HL-60 (cell line): ENCODE measurements at regions not wholly inside any gene's neighbourhood (a gene's known extent, or its start where the extent isn't known, plus 50 kb on each side); places are given as distances from the start of the nearest gene placed in this dataset.
"Not testable (repeated sequence)": the region's sequence is repeated elsewhere in the genome, so short reads cannot be mapped to it uniquely, and the experiment has no call there.

Experiments
- DNase-seq, 2 experiments: peaks; one replicate each; pipeline ENCODE4 v3.0.0-alpha.2; 2010 to 2020; ENCODE audit warnings: low read depth in 1 of 2, low spot score in 1 of 2
- H3K27ac ChIP-seq: fragments of 250-450 bp; sonication (Bioruptor Pico); replicated peaks from 2 replicates; pipeline ENCODE4 v1.5.1; 2020; ENCODE audit warnings: mild to moderate bottlenecking, moderate library complexity
- H3K27me3 ChIP-seq: fragments of 250-450 bp; sonication (Bioruptor Pico); 2 replicates; pipeline ENCODE4 v1.5.1; 2021; ENCODE audit warnings: mild to moderate bottlenecking, moderate library complexity; ENCODE audit not compliant: insufficient read depth, poor library complexity, severe bottlenecking
- H3K4me3 ChIP-seq: replicated peaks from 2 replicates; pipeline ENCODE4 v1.5.1; 2011; ENCODE audit warnings: mild to moderate bottlenecking, control low read depth, low read length; ENCODE audit not compliant: insufficient read depth
- GABPA ChIP-seq: IDR thresholded peaks from 2 replicates; pipeline ENCODE4 v1.6.1; 2012; ENCODE audit warnings: low read depth
- POLR2AphosphoS5 ChIP-seq: IDR thresholded peaks from 2 replicates; pipeline ENCODE4 v1.6.1; 2012; ENCODE audit warnings: low read depth
- SPI1 ChIP-seq: IDR thresholded peaks from 2 replicates; pipeline ENCODE4 v1.6.1; 2012; ENCODE audit warnings: low read depth, mild to moderate bottlenecking, borderline replicate concordance
- TF ChIP-seq, protein P1 (sequence below): IDR thresholded peaks from 2 replicates; pipeline ENCODE4 v1.6.1; 2012; ENCODE audit warnings: low read depth; ENCODE audit not compliant: insufficient replicate concordance
- TF ChIP-seq, protein P2 (sequence below): IDR thresholded peaks from one replicate; pipeline ENCODE4 v1.5.1; 2011; ENCODE audit warnings: low read length, control low read depth, inconsistent platforms; ENCODE audit not compliant: insufficient read depth

DNA sequence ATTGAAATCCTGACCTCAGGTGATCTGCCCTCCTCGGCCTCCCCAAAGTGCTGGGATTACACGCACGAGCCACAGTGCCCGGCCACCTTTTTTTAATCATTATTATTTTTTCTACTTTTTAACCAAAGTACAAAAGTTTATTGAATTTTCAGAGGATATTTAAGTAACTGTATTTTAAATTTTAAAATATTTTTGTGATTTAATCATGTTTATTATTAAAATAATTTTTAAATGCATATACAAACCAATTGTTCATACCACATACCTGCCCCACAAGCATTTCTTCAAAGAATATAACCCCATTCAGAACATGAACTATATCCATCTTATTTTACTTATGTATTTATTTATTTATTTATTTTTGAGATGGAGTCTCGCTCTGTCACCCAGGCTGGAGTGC is 163.6 kb upstream of the MAP2 start:
- Histone ChIP-seq H3K27ac (no peak overlapping the region), H3K27me3 (no peaks in the 10 kb centered on the region), H3K4me3 (no peak overlapping the region)
- TF ChIP-seq POLR2AphosphoS5 (no peak), SPI1 (no peak), GABPA (no peak)
- TF ChIP-seq, protein P1, sequence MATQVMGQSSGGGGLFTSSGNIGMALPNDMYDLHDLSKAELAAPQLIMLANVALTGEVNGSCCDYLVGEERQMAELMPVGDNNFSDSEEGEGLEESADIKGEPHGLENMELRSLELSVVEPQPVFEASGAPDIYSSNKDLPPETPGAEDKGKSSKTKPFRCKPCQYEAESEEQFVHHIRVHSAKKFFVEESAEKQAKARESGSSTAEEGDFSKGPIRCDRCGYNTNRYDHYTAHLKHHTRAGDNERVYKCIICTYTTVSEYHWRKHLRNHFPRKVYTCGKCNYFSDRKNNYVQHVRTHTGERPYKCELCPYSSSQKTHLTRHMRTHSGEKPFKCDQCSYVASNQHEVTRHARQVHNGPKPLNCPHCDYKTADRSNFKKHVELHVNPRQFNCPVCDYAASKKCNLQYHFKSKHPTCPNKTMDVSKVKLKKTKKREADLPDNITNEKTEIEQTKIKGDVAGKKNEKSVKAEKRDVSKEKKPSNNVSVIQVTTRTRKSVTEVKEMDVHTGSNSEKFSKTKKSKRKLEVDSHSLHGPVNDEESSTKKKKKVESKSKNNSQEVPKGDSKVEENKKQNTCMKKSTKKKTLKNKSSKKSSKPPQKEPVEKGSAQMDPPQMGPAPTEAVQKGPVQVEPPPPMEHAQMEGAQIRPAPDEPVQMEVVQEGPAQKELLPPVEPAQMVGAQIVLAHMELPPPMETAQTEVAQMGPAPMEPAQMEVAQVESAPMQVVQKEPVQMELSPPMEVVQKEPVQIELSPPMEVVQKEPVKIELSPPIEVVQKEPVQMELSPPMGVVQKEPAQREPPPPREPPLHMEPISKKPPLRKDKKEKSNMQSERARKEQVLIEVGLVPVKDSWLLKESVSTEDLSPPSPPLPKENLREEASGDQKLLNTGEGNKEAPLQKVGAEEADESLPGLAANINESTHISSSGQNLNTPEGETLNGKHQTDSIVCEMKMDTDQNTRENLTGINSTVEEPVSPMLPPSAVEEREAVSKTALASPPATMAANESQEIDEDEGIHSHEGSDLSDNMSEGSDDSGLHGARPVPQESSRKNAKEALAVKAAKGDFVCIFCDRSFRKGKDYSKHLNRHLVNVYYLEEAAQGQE = no peak
- TF ChIP-seq, protein P2, sequence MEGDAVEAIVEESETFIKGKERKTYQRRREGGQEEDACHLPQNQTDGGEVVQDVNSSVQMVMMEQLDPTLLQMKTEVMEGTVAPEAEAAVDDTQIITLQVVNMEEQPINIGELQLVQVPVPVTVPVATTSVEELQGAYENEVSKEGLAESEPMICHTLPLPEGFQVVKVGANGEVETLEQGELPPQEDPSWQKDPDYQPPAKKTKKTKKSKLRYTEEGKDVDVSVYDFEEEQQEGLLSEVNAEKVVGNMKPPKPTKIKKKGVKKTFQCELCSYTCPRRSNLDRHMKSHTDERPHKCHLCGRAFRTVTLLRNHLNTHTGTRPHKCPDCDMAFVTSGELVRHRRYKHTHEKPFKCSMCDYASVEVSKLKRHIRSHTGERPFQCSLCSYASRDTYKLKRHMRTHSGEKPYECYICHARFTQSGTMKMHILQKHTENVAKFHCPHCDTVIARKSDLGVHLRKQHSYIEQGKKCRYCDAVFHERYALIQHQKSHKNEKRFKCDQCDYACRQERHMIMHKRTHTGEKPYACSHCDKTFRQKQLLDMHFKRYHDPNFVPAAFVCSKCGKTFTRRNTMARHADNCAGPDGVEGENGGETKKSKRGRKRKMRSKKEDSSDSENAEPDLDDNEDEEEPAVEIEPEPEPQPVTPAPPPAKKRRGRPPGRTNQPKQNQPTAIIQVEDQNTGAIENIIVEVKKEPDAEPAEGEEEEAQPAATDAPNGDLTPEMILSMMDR = no peak
- no peak for DNase-seq

DNA sequence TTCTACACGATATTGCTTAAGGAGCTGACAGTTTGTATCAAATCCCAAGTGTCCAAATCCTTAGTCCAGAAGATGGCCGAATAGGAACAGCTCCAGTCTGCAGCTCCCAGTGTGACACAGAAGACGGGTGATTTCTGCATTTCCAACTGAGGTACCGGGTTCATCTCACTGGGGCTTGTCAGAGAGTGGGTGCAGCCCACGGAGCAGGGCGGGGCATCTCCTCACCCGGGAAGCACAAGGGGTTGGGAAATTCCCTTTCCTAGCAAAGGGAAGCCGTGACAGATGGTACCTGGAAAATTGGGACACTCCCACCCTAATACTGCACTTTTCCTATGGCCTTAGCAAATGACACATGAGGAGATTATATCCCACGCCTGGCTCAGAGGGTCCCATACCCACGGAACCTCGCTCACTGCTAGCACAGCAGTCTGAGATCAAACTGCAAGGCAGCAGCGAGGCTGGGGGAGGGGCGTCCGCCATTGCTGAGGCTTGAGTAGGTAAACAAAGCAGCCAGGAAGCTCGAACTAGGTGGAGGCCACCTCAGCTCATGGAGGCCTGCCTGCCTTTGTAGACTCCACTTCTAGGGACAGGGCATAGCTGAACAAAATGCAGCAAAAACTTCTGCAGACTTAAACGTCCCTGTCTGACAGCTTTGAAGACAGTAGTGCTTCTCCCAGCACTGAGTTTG is 162.3 kb upstream of the MAP2 start:
- DNase-seq, H3K27me3 ChIP-seq, H3K27ac ChIP-seq, H3K4me3 ChIP-seq: not testable (repeated sequence)

DNA sequence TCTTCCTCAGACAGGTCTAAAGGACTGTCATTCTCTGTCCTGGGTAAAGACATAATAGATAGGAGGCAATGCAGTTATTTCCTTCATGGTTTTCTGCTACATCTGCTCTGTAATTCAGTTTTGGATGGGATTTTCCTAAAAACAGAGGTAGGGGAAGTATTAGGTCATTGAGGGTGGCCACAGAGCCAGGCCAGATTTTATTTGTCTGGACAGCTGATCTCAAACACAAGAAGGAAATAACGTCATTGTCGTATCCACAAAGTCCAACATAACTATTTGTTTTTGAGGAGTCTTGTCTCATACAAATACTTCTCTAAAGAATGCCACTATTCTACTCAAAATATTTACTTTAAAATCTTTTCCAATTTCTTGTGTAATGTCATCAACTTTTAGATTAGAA is 154.8 kb upstream of the MAP2 start:
- no peak overlapping the region for H3K27ac ChIP-seq
- H3K4me3 ChIP-seq = no peak overlapping the region
- TF ChIP-seq, protein P1 = no peak
- TF ChIP-seq GABPA = no peak
- H3K27me3 ChIP-seq = no peaks in the 10 kb centered on the region
- no peak for DNase-seq

DNA sequence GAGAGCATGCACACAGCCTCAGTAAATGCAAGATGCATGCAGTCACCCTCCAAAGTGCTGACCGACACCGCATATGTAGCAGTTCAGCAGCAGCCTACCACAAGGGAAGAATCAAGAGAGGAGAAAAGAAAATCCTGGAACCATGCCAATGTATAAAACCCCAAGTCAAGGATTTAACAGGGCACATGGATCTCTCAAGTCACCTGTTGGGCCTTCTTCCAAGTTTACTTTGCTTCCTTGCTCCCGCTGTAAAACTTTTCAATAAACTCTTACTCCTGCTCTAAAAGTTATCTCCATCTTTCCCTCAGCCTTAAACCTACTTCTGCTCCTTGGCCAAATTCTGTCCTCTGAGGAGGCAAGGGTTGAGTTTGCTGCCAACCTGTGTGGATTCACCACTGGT is 147.8 kb upstream of the MAP2 start:
- no peak for DNase-seq
- no peak overlapping the region for H3K4me3 ChIP-seq
- no peak for TF ChIP-seq POLR2AphosphoS5
- TF ChIP-seq, protein P2 = no peak
- TF ChIP-seq GABPA = no peak
- H3K27ac ChIP-seq = no peak overlapping the region
- H3K27me3 ChIP-seq = no peaks in the 10 kb centered on the region

DNA sequence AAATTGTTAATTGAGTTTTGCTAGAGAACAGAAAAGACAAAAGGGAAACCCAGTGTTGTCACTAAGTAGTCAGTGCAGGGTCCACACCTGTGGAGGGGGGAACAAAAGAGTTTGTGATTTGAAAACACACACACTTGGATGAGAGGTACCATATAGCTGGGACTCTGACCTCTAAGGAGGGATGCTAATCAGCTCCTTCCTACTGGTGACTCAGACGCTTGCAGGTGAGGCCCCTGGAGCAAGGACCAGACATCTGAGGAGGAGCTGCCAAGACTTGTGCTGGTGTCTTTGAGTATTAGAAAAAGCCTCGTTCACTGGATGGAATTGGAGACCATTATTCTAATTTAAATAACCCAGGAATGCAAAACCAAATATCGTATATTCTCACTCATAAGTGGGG is 146.4 kb upstream of the MAP2 start:
- TF ChIP-seq, protein P1 = no peak
- TF ChIP-seq, protein P2 = no peak
- TF ChIP-seq POLR2AphosphoS5 = no peak
- TF ChIP-seq GABPA = no peak
- TF ChIP-seq SPI1 = no peak
- DNase-seq = no peak
- no peak overlapping the region for H3K4me3 ChIP-seq
- H3K27ac ChIP-seq = no peak overlapping the region
- no peaks in the 10 kb centered on the region for H3K27me3 ChIP-seq
